ENCODE measurements at regions not wholly inside any gene's neighbourhood (a gene's known extent, or its start where the extent isn't known, plus 50 kb on each side); places are given as distances from the start of the nearest gene placed in this dataset.

DNA sequence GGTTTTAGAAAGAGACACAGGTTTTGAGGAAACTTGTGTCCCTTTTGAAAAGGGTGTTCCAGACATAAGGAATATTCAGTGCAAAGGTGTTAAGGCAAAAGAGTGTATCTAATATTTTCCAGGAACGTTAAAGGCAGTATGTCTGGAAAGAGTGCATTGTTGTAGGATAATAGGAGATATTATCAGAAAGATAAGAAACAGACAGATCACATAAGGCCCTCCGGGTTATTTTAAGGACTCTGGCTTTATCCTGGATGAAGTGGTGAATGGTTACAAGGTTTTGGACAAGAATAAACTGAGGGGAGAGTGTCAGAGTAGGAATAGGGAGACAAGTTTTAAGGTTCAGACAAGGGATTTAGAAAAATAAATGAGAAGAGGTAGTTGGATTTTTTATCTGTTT is 493.7 kb upstream of the GRM7 start:
- TF ChIP-seq CTCF (IDR thresholded peaks at IDR 0.05; ENCODE audit: insufficient read depth, low read length, poor library complexity, severe bottlenecking) (no peak), EZH2phosphoT487 (conservative IDR thresholded peaks at IDR 0.05; ENCODE audit: low read length) (no peak)
